H1 (cell line): ENCODE measurements at regions not wholly inside any gene's neighbourhood (a gene's known extent, or its start where the extent isn't known, plus 50 kb on each side); places are given as distances from the start of the nearest gene placed in this dataset.

Experiments used
- CBX5 ChIP-seq: fragments of 300-800, 300-1000 bp; sonication (generic); IDR thresholded peaks from 2 replicates; pipeline ENCODE4 v1.7.1; 2016; ENCODE audit warnings: antibody characterized with exemption, low read length, low read depth
- CREB1 ChIP-seq: IDR thresholded peaks from 2 replicates; pipeline ENCODE4 v1.6.1; 2012; ENCODE audit warnings: inconsistent platforms
- CTCF ChIP-seq, 3 experiments: IDR thresholded peaks; 1 replicate in 2 of 3; 2 replicates in 1 of 3; pipeline versions ENCODE4 v1.5.1 to v1.6.1; 2011; ENCODE audit warnings: low read length in 3 of 3, mild to moderate bottlenecking in 3 of 3, inconsistent platforms in 2 of 3, low read depth in 1 of 3, moderate library complexity in 1 of 3; ENCODE audit not compliant: insufficient read depth in 1 of 3; ENCODE audit errors: control extremely low read depth in 1 of 3
- EZH2 ChIP-seq: fragments of 200-600 bp; sonication (generic); IDR thresholded peaks from 2 replicates; pipeline ENCODE4 v1.7.1; 2012; ENCODE audit warnings: low read depth, mild to moderate bottlenecking, moderate library complexity, low read length, inconsistent platforms; ENCODE audit not compliant: severe bottlenecking
- KDM4A ChIP-seq: IDR thresholded peaks from one replicate; pipeline ENCODE4 v1.7.1; 2012; ENCODE audit warnings: low read depth, mild to moderate bottlenecking, moderate library complexity, low read length, inconsistent platforms; ENCODE audit not compliant: severe bottlenecking
- MAX ChIP-seq: IDR thresholded peaks from 2 replicates; pipeline ENCODE4 v1.6.1; 2012; ENCODE audit warnings: inconsistent platforms
- POLR2A ChIP-seq, 2 experiments: IDR thresholded peaks; 1 replicate in 1 of 2; 2 replicates in 1 of 2; pipeline ENCODE4 v1.6.1; 2011; ENCODE audit warnings: low read depth in 2 of 2, low read length in 2 of 2, mild to moderate bottlenecking in 2 of 2; ENCODE audit errors: control extremely low read depth in 1 of 2
- POLR2AphosphoS5 ChIP-seq: IDR thresholded peaks from 2 replicates; pipeline ENCODE4 v1.6.1; 2011; ENCODE audit warnings: low read depth, low read length
- RAD21 ChIP-seq, 2 experiments: IDR thresholded peaks in 1 of 2; conservative IDR thresholded peaks in 1 of 2; 2 replicates each; pipeline ENCODE4 v1.6.1; 2011; ENCODE audit warnings: low read depth in 2 of 2, low read length in 2 of 2, improper control_type of control experiment in 1 of 2, inconsistent platforms in 1 of 2, mild to moderate bottlenecking in 1 of 2, moderate library complexity in 1 of 2
- SIN3A ChIP-seq, 2 experiments: IDR thresholded peaks in 1 of 2; conservative IDR thresholded peaks in 1 of 2; 2 replicates each; pipeline ENCODE4 v1.6.1; 2011 to 2012; ENCODE audit warnings: low read length in 2 of 2, improper control_type of control experiment in 1 of 2, low read depth in 1 of 2, mild to moderate bottlenecking in 1 of 2
- SP2 ChIP-seq: IDR thresholded peaks from 2 replicates; pipeline ENCODE4 v1.6.1; 2012; ENCODE audit warnings: mild to moderate bottlenecking, low read length, inconsistent platforms
- SUZ12 ChIP-seq: fragments of 200-600 bp; sonication (generic); IDR thresholded peaks from 2 replicates; pipeline ENCODE4 v1.6.1; 2012; ENCODE audit warnings: mild to moderate bottlenecking, inconsistent platforms, low read length, moderate library complexity, mixed read lengths
- TEAD4 ChIP-seq: IDR thresholded peaks from 2 replicates; pipeline ENCODE4 v1.6.1; 2012; ENCODE audit warnings: low read depth, low read length, inconsistent platforms, mixed read lengths

- TF ChIP-seq CBX5 = no peak
- TF ChIP-seq POLR2A (IDR thresholded peaks at IDR 0.05; ENCODE audit: control extremely low read depth in 1 of 2, low read depth in 2 of 2, low read length in 2 of 2) = no peak
- TF ChIP-seq SUZ12 = no peak
- no peak for TF ChIP-seq EZH2
- no peak for TF ChIP-seq SP2
- TF ChIP-seq POLR2AphosphoS5 = no peak
- no peak for TF ChIP-seq CTCF (IDR thresholded peaks at IDR 0.05; ENCODE audit: control extremely low read depth in 1 of 3, insufficient read depth in 1 of 3, low read depth in 1 of 3, low read length in 3 of 3)
- TF ChIP-seq RAD21 (IDR thresholded peaks at IDR 0.05 in 1 of 2, conservative IDR thresholded peaks at IDR 0.05 in 1 of 2; ENCODE audit: low read depth in 2 of 2, low read length in 2 of 2) = no peak
- no peak for TF ChIP-seq TEAD4
- TF ChIP-seq SIN3A (conservative IDR thresholded peaks at IDR 0.05 in 1 of 2, IDR thresholded peaks at IDR 0.05 in 1 of 2; ENCODE audit: low read depth in 1 of 2, low read length in 2 of 2) = no peak
- TF ChIP-seq MAX = no peak
- TF ChIP-seq CREB1 = no peak
- no peak for TF ChIP-seq KDM4A
Observed at GRCh38 chr2:109712746-109713145, 81.4 kb upstream of the RGPD5 start.
